GM12878 (cell line): ENCODE measurements at regions not wholly inside any gene's neighbourhood (a gene's known extent, or its start where the extent isn't known, plus 50 kb on each side); places are given as distances from the start of the nearest gene placed in this dataset.

ENCODE experiments used
- BCLAF1 ChIP-seq: fragments of 450-650 bp; IDR thresholded peaks from 2 replicates; pipeline ENCODE4 v1.6.1; 2017; ENCODE audit warnings: antibody characterized with exemption, mild to moderate bottlenecking, moderate library complexity
- CHD2 ChIP-seq: IDR thresholded peaks from 2 replicates; pipeline ENCODE4 v1.6.1; 2011; ENCODE audit warnings: low read depth, low read length, improper control_type of control experiment, borderline replicate concordance
- E4F1 ChIP-seq: fragments of 450-650 bp; IDR thresholded peaks from 2 replicates; pipeline ENCODE4 v1.6.1; 2018; ENCODE audit warnings: borderline replicate concordance, mild to moderate bottlenecking; ENCODE audit not compliant: partially characterized antibody
- ELK1 ChIP-seq: IDR thresholded peaks from 2 replicates; pipeline ENCODE4 v1.6.1; 2012; ENCODE audit warnings: low read depth, low read length, improper control_type of control experiment
- IRF3 ChIP-seq: fragments of 450-650 bp; IDR thresholded peaks from 2 replicates; pipeline ENCODE4 v1.6.1; 2014; ENCODE audit warnings: mild to moderate bottlenecking
- LARP7 ChIP-seq: fragments of 450-650 bp; IDR thresholded peaks from 2 replicates; pipeline ENCODE4 v1.6.1; 2017; ENCODE audit warnings: mild to moderate bottlenecking
- NFYA ChIP-seq: IDR thresholded peaks from 2 replicates; pipeline ENCODE4 v1.6.1; 2011; ENCODE audit warnings: low read depth, mild to moderate bottlenecking, low read length, improper control_type of control experiment, borderline replicate concordance
- NR2C1 ChIP-seq: fragments of 450-650 bp; IDR thresholded peaks from 2 replicates; pipeline ENCODE4 v1.6.1; 2017; ENCODE audit warnings: antibody characterized with exemption, mild to moderate bottlenecking, moderate library complexity
- SMAD5 ChIP-seq: IDR thresholded peaks from 2 replicates; pipeline ENCODE4 v1.6.1; 2016; ENCODE audit warnings: antibody characterized with exemption, low read depth
- USF2 ChIP-seq: IDR thresholded peaks from 2 replicates; pipeline ENCODE4 v1.6.1; 2011; ENCODE audit warnings: low read depth, low read length, improper control_type of control experiment, borderline replicate concordance
- ZBED1 ChIP-seq: IDR thresholded peaks from 2 replicates; pipeline ENCODE4 v1.6.1; 2016; ENCODE audit warnings: borderline replicate concordance

GRCh38 chr3:28117598-28117997 is 123.8 kb upstream of the CMC1 start (continued):
- TF ChIP-seq BCLAF1 = no peak
- TF ChIP-seq USF2 = no peak
- no peak for TF ChIP-seq NFYA
- TF ChIP-seq CHD2 = no peak
- TF ChIP-seq SMAD5 = no peak
- TF ChIP-seq IRF3 = no peak
- no peak for TF ChIP-seq ELK1
- no peak for TF ChIP-seq ZBED1
- no peak for TF ChIP-seq E4F1
- no peak for TF ChIP-seq LARP7
- no peak for TF ChIP-seq NR2C1
